Kidney (tissue), 13 donors: ENCODE measurements at regions not wholly inside any gene's neighbourhood (a gene's known extent, or its start where the extent isn't known, plus 50 kb on each side); places are given as distances from the start of the nearest gene placed in this dataset.

Experiments used
- DNase-seq, 5 donors: peaks; one replicate each; pipeline ENCODE4 v3.0.0-alpha.2; 2013 to 2020
- FAIRE-seq: peaks from 2 replicates; lab custom pipeline; 2012; peaks lifted over from hg19 to GRCh38; lab: Jason Lieb, UNC
- H3K27ac ChIP-seq, 2 donors: one replicate each; pipeline ENCODE4 v1.7.0; 2013; ENCODE audit warnings: low read depth in 2 of 2, low read length in 2 of 2, inconsistent platforms in 1 of 2
- H3K27me3 ChIP-seq: one replicate; pipeline ENCODE4 v1.7.1; 2013; ENCODE audit warnings: low read length, inconsistent platforms; ENCODE audit not compliant: control insufficient read depth, insufficient read depth
- H3K36me3 ChIP-seq, 3 donors: one replicate each; pipeline versions ENCODE4 v1.7.0 to v1.7.1; 2013; ENCODE audit warnings: low read length in 3 of 3, control low read depth in 1 of 3, inconsistent platforms in 1 of 3; ENCODE audit not compliant: insufficient read depth in 3 of 3, control insufficient read depth in 2 of 3
- H3K4me1 ChIP-seq, 3 donors: one replicate each; pipeline versions ENCODE4 v1.7.0 to v1.7.1; 2013; ENCODE audit warnings: low read length in 3 of 3, inconsistent platforms in 1 of 3, low read depth in 1 of 3; ENCODE audit not compliant: control insufficient read depth in 2 of 3, insufficient read depth in 2 of 3
- H3K4me3 ChIP-seq, 3 donors: one replicate each; pipeline versions ENCODE4 v1.7.0 to v1.8.1; 2013; ENCODE audit warnings: low read length in 3 of 3, control low read depth in 1 of 3, inconsistent platforms in 1 of 3
- H3K9ac ChIP-seq, 3 donors: one replicate each; pipeline versions ENCODE4 v1.7.0 to v1.7.1; 2013; ENCODE audit warnings: low read length in 3 of 3, control low read depth in 1 of 3, inconsistent platforms in 1 of 3
- H3K9me3 ChIP-seq, 3 donors: one replicate each; pipeline versions ENCODE4 v1.7.0 to v1.7.1; 2013; ENCODE audit warnings: low read length in 3 of 3, control low read depth in 1 of 3, inconsistent platforms in 1 of 3; ENCODE audit not compliant: control insufficient read depth in 2 of 3, insufficient read depth in 1 of 3
- CTCF ChIP-seq: IDR thresholded peaks from 3 replicates; pipeline ENCODE4 v1.5.1; 2012; ENCODE audit warnings: mild to moderate bottlenecking, moderate library complexity, borderline replicate concordance; ENCODE audit not compliant: insufficient read depth; ENCODE audit errors: extremely low read depth
- intact Hi-C: fragments of 100-400 bp; cut with DNase I; formaldehyde crosslinking; loops from one replicate; pipeline ENCODE4 v1.11.1; 2022
- donor health status: control.
- donor health status: control.
- donor health status: control.
- donor health status: control.
- donor health status: control.
- donor health status: DM: yes; HTN: yes; CAD: no.
- donor health status: Normal renal cell carcinoma (clear cell type).

GRCh38 chrX:81586096-81586495 is 384.2 kb downstream of the SH3BGRL start:
- H3K9me3 ChIP-seq = no peaks in the 10 kb centered on the region
- no peak for TF ChIP-seq CTCF
- DNase-seq (no peak), FAIRE-seq (no peak)
- no peak overlapping the region for H3K27ac ChIP-seq
- intact Hi-C loops = no loop called here
- no peaks in the 10 kb centered on the region for H3K27me3 ChIP-seq
- no peaks in the 10 kb centered on the region for H3K4me1 ChIP-seq
- no peak overlapping the region for H3K4me3 ChIP-seq
- no peak overlapping the region for H3K9ac ChIP-seq
- H3K36me3 ChIP-seq = no peaks in the 10 kb centered on the region

GRCh38 chrX:81615979-81616378 is 414.1 kb downstream of the SH3BGRL start:
- Histone ChIP-seq H3K4me3 (no peak overlapping the region), H3K27ac (no peak overlapping the region), H3K27me3 (no peaks in the 10 kb centered on the region), H3K4me1 (no peaks in the 10 kb centered on the region), H3K36me3 (no peaks in the 10 kb centered on the region), H3K9me3 (no peaks in the 10 kb centered on the region), H3K9ac (no peak overlapping the region)
- no peak for DNase-seq
- no peak for FAIRE-seq
- intact Hi-C loops = no loop called here
- TF ChIP-seq CTCF = no peak

GRCh38 chrX:81662381-81662780 is 460.5 kb downstream of the SH3BGRL start:
- no peak for TF ChIP-seq CTCF
- Histone ChIP-seq H3K9me3 (no peaks in the 10 kb centered on the region), H3K4me1 (no peaks in the 10 kb centered on the region), H3K9ac (no peak overlapping the region), H3K4me3 (no peak overlapping the region), H3K27me3 (no peaks in the 10 kb centered on the region), H3K36me3 (no peaks in the 10 kb centered on the region), H3K27ac (no peak overlapping the region)
- no peak for DNase-seq
- intact Hi-C loops = no loop called here
- no peak for FAIRE-seq

GRCh38 chrX:81708487-81708886 is 506.6 kb downstream of the SH3BGRL start:
- H3K27ac ChIP-seq = no peak overlapping the region
- no peaks in the 10 kb centered on the region for H3K4me1 ChIP-seq
- FAIRE-seq = no peak
- no peaks in the 10 kb centered on the region for H3K9me3 ChIP-seq
- intact Hi-C loops = no loop called here
- H3K27me3 ChIP-seq = no peaks in the 10 kb centered on the region
- no peak overlapping the region for H3K9ac ChIP-seq
- TF ChIP-seq CTCF = no peak
- H3K36me3 ChIP-seq = no peaks in the 10 kb centered on the region
- no peak for DNase-seq
- no peak overlapping the region for H3K4me3 ChIP-seq
